Endothelial cell of umbilical vein (primary cell): ENCODE measurements at regions not wholly inside any gene's neighbourhood (a gene's known extent, or its start where the extent isn't known, plus 50 kb on each side); places are given as distances from the start of the nearest gene placed in this dataset.

Experiments
- BruUV-seq: library from RNA; stranded (reverse); fragments of 400-500 nt; replicated peaks from 2 replicates; lab custom pipeline; 2021; lab: Mats Ljungman, UMichigan
- CTCF ChIA-PET: fragments of 300-600, 350-600 bp; sonication (Branson Sonifier 250); formaldehyde crosslinking; loops from one replicate; lab custom pipeline; 2021; ENCODE audit warnings: antibody characterized with exemption, inconsistent platforms; lab: Charles Lee
- POLR2A ChIA-PET: fragments of 300-600, 350-600 bp; sonication (Branson Sonifier 250); formaldehyde crosslinking; loops from one replicate; lab custom pipeline; 2021; ENCODE audit warnings: antibody characterized with exemption, inconsistent platforms; lab: Charles Lee
- DNase-seq: peaks from one replicate; pipeline ENCODE4 v3.0.0-alpha.2; 2011; ENCODE audit warnings: low read depth, low spot score
- FAIRE-seq: peaks from 2 replicates; lab custom pipeline; 2011; peaks lifted over from hg19 to GRCh38; lab: Jason Lieb, UNC
- H2AFZ ChIP-seq: 2 replicates; pipeline ENCODE4 v1.6.0; 2012; ENCODE audit warnings: low read depth, low read length, control low read depth, inconsistent platforms
- H3K27ac ChIP-seq: 2 replicates; pipeline ENCODE4 v1.5.1; 2011; ENCODE audit warnings: low read depth, mild to moderate bottlenecking, control low read depth, low read length, moderate library complexity; ENCODE audit not compliant: insufficient read depth
- H3K27me3 ChIP-seq, 2 experiments: 2 replicates each; pipeline versions ENCODE4 v1.6.0 to v1.6.1; 2011; ENCODE audit warnings: low read length in 2 of 2, mixed read lengths in 1 of 2; ENCODE audit not compliant: control insufficient read depth in 2 of 2, insufficient read depth in 2 of 2
- H3K36me3 ChIP-seq, 2 experiments: 2 replicates in 1 of 2; 3 replicates in 1 of 2; pipeline ENCODE4 v1.5.1; 2011; ENCODE audit warnings: low read length in 2 of 2, mild to moderate bottlenecking in 1 of 2, moderate library complexity in 1 of 2; ENCODE audit not compliant: control insufficient read depth in 2 of 2, insufficient read depth in 2 of 2; ENCODE audit errors: extremely low read depth in 1 of 2
- H3K4me1 ChIP-seq: 3 replicates; pipeline ENCODE4 v1.5.1; 2011; ENCODE audit warnings: mild to moderate bottlenecking, low read length; ENCODE audit not compliant: control insufficient read depth, insufficient read depth; ENCODE audit errors: extremely low read depth
- H3K4me2 ChIP-seq: 2 replicates; pipeline ENCODE4 v1.6.1; 2011; ENCODE audit warnings: low read length, control low read depth, mixed read lengths; ENCODE audit not compliant: insufficient read depth
- H3K4me3 ChIP-seq, 3 experiments: fragments of 200-600 bp in 1 of 3; sonication (generic), shearing (Covaris generic) in 1 of 3; replicated peaks in 1 of 3; 2 replicates each; pipeline ENCODE4 v1.5.1; 2011 to 2016; ENCODE audit warnings: control low read depth in 3 of 3, low read length in 3 of 3, mild to moderate bottlenecking in 2 of 3, inconsistent platforms in 1 of 3, low read depth in 1 of 3, moderate library complexity in 1 of 3; ENCODE audit not compliant: insufficient read depth in 1 of 3
- H3K79me2 ChIP-seq: 2 replicates; pipeline ENCODE4 v1.6.0; 2012; ENCODE audit warnings: low read length, inconsistent platforms; ENCODE audit not compliant: control insufficient read depth, insufficient read depth
- H3K9ac ChIP-seq: replicated peaks from 2 replicates; pipeline ENCODE3; 2011; ENCODE audit warnings: low read length, control low read depth; ENCODE audit not compliant: insufficient read depth; ENCODE audit errors: extremely low read depth
- H3K9me1 ChIP-seq: replicated peaks from 3 replicates; pipeline ENCODE4 v1.6.0; 2011; ENCODE audit warnings: mild to moderate bottlenecking, low read length; ENCODE audit not compliant: control insufficient read depth, insufficient read depth; ENCODE audit errors: extremely low read depth
- H3K9me3 ChIP-seq: replicated peaks from 2 replicates; pipeline ENCODE4 v1.5.1; 2012; ENCODE audit warnings: low read length, inconsistent platforms; ENCODE audit not compliant: control insufficient read depth, insufficient read depth
- H4K20me1 ChIP-seq: replicated peaks from 2 replicates; pipeline ENCODE3; 2011; ENCODE audit warnings: mild to moderate bottlenecking, low read length; ENCODE audit not compliant: control insufficient read depth, insufficient read depth; ENCODE audit errors: extremely low read depth
- CTCF ChIP-seq, 2 donors: IDR thresholded peaks; 1 replicate in 1 of 2; 2 replicates in 1 of 2; pipeline ENCODE4 v1.5.1; 2011; ENCODE audit warnings: low read length in 2 of 2, mild to moderate bottlenecking in 2 of 2, moderate library complexity in 2 of 2, control low read depth in 1 of 2, inconsistent platforms in 1 of 2, low read depth in 1 of 2; ENCODE audit not compliant: insufficient read depth in 1 of 2; ENCODE audit errors: extremely low read depth in 1 of 2
- EZH2 ChIP-seq: IDR thresholded peaks from 2 replicates; pipeline ENCODE4 v1.6.1; 2012; ENCODE audit warnings: borderline replicate concordance, low read depth, mild to moderate bottlenecking, moderate library complexity, low read length, inconsistent platforms; ENCODE audit not compliant: severe bottlenecking
- FOS ChIP-seq: IDR thresholded peaks from 2 replicates; pipeline ENCODE4 v1.6.1; 2011; ENCODE audit warnings: mild to moderate bottlenecking, low read length, moderate library complexity, borderline replicate concordance; ENCODE audit not compliant: insufficient read depth
- GATA2 ChIP-seq: IDR thresholded peaks from 2 replicates; pipeline ENCODE4 v1.7.0; 2011; ENCODE audit warnings: low read depth, mild to moderate bottlenecking, moderate library complexity, mixed read lengths, low read length; ENCODE audit not compliant: insufficient read length, insufficient read depth
- JUN ChIP-seq: IDR thresholded peaks from 2 replicates; pipeline ENCODE4 v1.6.1; 2011; ENCODE audit warnings: borderline replicate concordance, low read depth; ENCODE audit not compliant: insufficient read length, insufficient read depth
- MAX ChIP-seq: IDR thresholded peaks from 2 replicates; pipeline ENCODE4 v1.6.1; 2011; ENCODE audit not compliant: insufficient read depth, insufficient read length
- MYC ChIP-seq: IDR thresholded peaks from one replicate; pipeline ENCODE4 v1.6.1; 2011; ENCODE audit warnings: mild to moderate bottlenecking, low read depth, low read length
- POLR2A ChIP-seq: IDR thresholded peaks from 2 replicates; pipeline ENCODE4 v1.6.1; 2012; ENCODE audit warnings: low read depth, mild to moderate bottlenecking, control low read depth, low read length
- POLR2AphosphoS5 ChIP-seq: IDR thresholded peaks from 2 replicates; pipeline ENCODE4 v1.6.1; 2012; ENCODE audit warnings: low read depth, mild to moderate bottlenecking, control low read depth, low read length, moderate library complexity; ENCODE audit not compliant: insufficient read depth
- dilution Hi-C: fragments of 300-500 bp; cut with MboI; formaldehyde crosslinking; loops from one replicate; pipeline ENCODE4 v1.15.0; 2019; ENCODE audit warnings: low sequenced_read_pairs; ENCODE audit not compliant: extremely low pct_ligation_motif_present
- intact Hi-C: fragments of 100-400 bp; cut with micrococcal nuclease; formaldehyde crosslinking; loops from one replicate; pipeline ENCODE4 v1.10.0; 2022

GRCh38 chrX:30015440-30015839, 199.9 kb upstream of the MAGEB2 start:
- DNase-seq (no peak), FAIRE-seq (no peak)
- Histone ChIP-seq H3K4me3 (no peak overlapping the region), H3K9ac (no peak overlapping the region), H4K20me1 (no peaks in the 10 kb centered on the region), H3K36me3 (no peaks in the 10 kb centered on the region), H3K9me3 (no peaks in the 10 kb centered on the region), H3K27ac (no peak overlapping the region), H3K4me2 (no peak overlapping the region), H3K27me3 (no peaks in the 10 kb centered on the region), H3K4me1 (no peaks in the 10 kb centered on the region), H3K9me1 (no peaks in the 10 kb centered on the region), H3K79me2 (no peaks in the 10 kb centered on the region), H2AFZ (no peak overlapping the region)
- intact Hi-C loops (no loop called here), dilution Hi-C loops (no loop called here)
- ChIA-PET POLR2A (no interaction called here), CTCF (no interaction called here)
- TF ChIP-seq JUN (no peak), MYC (no peak), CTCF (IDR thresholded peaks at IDR 0.05; ENCODE audit: extremely low read depth in 1 of 2, insufficient read depth in 1 of 2, low read depth in 1 of 2, low read length in 2 of 2) (no peak), POLR2AphosphoS5 (no peak), GATA2 (no peak), POLR2A (no peak), EZH2 (no peak), FOS (no peak), MAX (no peak)
- no TSS peak for BruUV-seq
